Brain microvascular endothelial cell (primary cell): ENCODE measurements at regions not wholly inside any gene's neighbourhood (a gene's known extent, or its start where the extent isn't known, plus 50 kb on each side); places are given as distances from the start of the nearest gene placed in this dataset.

Source experiments
- DNase-seq: peaks from one replicate; pipeline ENCODE4 v3.0.0-alpha.2; 2020
- H3K27ac ChIP-seq: fragments of 250-450 bp; sonication (Bioruptor Pico); 2 replicates; pipeline ENCODE4 v1.5.1; 2020; ENCODE audit warnings: mild to moderate bottlenecking, moderate library complexity
- H3K27me3 ChIP-seq: fragments of 250-450 bp; sonication (Bioruptor Pico); replicated peaks from 2 replicates; pipeline ENCODE4 v1.5.1; 2020; ENCODE audit warnings: mild to moderate bottlenecking
- H3K36me3 ChIP-seq: fragments of 250-450 bp; sonication (Bioruptor Pico); replicated peaks from 2 replicates; pipeline ENCODE4 v1.5.1; 2020; ENCODE audit warnings: mild to moderate bottlenecking
- H3K4me3 ChIP-seq: 2 replicates; pipeline ENCODE4 v1.5.1; 2011; ENCODE audit warnings: low read depth, mild to moderate bottlenecking, control low read depth, low read length, moderate library complexity
- in situ Hi-C: cut with HindIII; loops from 2 replicates; pipeline ENCODE4 v1.10.0; 2017; ENCODE audit warnings: low sequenced_read_pairs, low pct_ligation_motif_present
- TF ChIP-seq, protein P1 (sequence below): IDR thresholded peaks from 2 replicates; pipeline ENCODE4 v1.5.1; 2011; ENCODE audit warnings: low read depth, mild to moderate bottlenecking, moderate library complexity, low read length, control low read depth, inconsistent platforms; ENCODE audit errors: missing control alignments

DNA sequence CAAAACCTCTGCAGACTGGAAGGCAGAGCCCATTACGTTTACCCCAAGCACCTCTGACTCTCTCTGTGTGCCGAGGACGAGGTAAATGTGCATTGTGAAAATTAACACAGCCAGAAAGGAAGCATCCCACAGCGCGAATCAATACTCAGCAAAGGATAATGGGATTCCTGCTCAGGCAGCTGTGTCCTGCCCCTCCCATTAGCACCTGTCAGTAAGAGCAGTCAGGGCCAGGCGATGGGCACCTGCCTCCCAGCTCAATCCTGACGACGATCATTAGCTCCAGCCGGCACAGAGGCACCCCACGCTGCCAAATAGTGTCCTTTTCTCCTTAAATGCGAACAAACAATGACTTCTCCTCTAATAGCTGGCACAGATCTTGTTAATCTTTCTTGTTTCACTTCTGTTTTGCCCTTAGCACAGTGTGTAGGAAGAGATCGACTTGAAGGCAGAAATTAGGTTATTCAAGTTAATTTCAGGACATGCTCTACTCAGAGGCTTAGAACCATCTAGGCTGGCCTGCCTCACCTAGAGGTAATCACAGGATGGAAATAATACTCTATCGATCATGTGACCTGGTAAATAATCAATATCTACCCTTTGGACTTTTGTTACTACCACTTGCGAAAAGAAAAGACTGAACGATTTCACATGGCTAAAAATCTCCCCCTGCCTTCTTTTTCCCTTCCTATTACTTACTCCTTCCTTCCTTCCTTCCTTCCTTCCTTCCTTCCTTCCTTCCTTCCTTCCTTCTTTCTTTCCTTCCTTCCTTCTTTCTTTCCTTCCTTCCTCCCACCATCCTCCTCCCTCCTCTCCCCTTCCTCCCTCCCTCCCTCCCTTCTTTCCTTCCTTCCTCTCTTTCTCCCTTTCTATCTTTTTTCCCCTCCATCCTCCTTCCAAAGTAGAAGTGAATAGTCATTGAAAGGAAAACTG is 487.9 kb upstream of the ID2 start:
- no peaks in the 10 kb centered on the region for H3K36me3 ChIP-seq
- DNase-seq: no peak
- H3K4me3 ChIP-seq: no peak overlapping the region
- in situ Hi-C loops: no loop called here
- TF ChIP-seq, protein P1, sequence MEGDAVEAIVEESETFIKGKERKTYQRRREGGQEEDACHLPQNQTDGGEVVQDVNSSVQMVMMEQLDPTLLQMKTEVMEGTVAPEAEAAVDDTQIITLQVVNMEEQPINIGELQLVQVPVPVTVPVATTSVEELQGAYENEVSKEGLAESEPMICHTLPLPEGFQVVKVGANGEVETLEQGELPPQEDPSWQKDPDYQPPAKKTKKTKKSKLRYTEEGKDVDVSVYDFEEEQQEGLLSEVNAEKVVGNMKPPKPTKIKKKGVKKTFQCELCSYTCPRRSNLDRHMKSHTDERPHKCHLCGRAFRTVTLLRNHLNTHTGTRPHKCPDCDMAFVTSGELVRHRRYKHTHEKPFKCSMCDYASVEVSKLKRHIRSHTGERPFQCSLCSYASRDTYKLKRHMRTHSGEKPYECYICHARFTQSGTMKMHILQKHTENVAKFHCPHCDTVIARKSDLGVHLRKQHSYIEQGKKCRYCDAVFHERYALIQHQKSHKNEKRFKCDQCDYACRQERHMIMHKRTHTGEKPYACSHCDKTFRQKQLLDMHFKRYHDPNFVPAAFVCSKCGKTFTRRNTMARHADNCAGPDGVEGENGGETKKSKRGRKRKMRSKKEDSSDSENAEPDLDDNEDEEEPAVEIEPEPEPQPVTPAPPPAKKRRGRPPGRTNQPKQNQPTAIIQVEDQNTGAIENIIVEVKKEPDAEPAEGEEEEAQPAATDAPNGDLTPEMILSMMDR: no peak
- H3K27ac ChIP-seq: no peak overlapping the region
- no peaks in the 10 kb centered on the region for H3K27me3 ChIP-seq

DNA sequence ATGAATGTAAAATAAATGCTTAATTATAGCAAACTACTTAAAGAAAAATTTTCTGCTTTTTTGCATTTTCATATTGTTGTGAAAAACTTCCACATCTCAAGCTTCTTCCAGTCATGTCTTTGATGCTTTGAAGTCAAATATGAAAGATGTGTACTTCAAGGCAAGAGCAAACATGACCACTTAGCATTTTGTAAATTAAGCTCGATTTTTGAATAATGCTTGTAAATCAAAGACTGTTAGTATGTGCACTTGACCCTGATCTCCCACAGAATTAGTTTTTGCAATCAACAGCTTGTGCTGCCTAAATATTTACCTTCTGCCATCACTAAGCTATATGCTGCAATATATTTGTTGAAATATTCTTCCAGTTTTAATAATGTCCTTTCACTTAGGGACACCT is 486.1 kb upstream of the ID2 start:
- no peak for DNase-seq
- no peak overlapping the region for H3K27ac ChIP-seq
- no peaks in the 10 kb centered on the region for H3K27me3 ChIP-seq
- TF ChIP-seq, protein P1: no peak
- in situ Hi-C loops: no loop called here
- no peaks in the 10 kb centered on the region for H3K36me3 ChIP-seq
- no peak overlapping the region for H3K4me3 ChIP-seq

DNA sequence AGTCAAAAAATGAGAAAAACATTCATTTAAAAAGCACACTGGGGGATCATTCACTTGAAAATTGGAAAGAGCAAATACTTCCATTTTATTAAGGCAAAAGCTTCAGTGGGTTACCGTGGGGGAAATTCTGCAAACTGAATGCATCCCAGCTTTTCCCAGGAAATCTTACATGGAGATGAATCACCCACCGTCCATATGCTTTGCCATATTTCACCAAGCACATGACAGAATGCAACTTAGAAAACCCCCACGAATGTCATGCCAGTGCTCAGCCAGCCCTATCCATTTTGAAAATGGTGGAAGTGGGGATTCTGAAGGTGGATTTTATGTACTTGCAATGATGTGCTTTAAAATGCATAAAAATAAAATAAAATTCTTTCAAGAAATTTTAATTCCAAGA is 485.5 kb upstream of the ID2 start:
- no peak for DNase-seq
- no peaks in the 10 kb centered on the region for H3K27me3 ChIP-seq
- H3K27ac ChIP-seq: no peak overlapping the region
- no peak overlapping the region for H3K4me3 ChIP-seq
- TF ChIP-seq, protein P1: no peak
- H3K36me3 ChIP-seq: no peaks in the 10 kb centered on the region
- in situ Hi-C loops: no loop called here

DNA sequence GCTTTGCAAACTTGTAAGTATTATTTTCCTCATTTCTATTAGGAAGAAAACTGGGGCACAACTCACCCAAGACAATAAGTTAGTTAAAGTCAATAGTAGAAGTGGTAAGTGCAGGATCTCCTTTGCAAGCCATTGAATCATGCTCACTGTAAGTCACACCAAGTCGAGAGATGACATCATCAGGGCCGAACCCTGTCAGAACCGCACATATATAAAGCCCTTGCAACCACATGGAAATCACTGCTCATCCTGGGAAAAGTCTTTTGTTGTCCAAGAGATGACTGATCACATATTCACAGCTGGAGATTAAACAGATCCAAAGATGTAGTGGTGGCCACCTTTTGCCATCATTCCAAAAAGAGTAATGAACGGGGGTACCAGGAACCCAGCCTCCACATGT is 484.8 kb upstream of the ID2 start:
- in situ Hi-C loops: no loop called here
- no peak overlapping the region for H3K27ac ChIP-seq
- TF ChIP-seq, protein P1: no peak
- no peaks in the 10 kb centered on the region for H3K27me3 ChIP-seq
- DNase-seq: peak; percentile 17
- H3K36me3 ChIP-seq: no peaks in the 10 kb centered on the region
- H3K4me3 ChIP-seq: no peak overlapping the region

DNA sequence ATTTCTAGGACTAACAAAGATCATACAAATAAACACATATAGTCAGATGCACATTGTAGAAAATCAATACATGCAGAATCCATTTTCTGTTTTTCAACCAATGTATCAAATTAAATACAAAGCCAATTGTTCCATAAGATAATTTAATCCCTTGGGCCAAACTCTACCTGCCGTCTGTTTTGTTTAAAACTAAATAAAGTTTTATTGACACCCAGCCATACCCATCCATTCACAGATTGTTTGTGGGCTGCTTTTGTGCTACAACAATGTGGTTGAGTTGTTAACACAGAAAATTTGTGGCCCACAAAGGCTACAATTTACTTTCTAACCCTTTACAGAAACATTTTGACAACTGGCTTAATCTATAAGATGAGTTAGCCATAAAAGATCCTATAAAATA is 484.0 kb upstream of the ID2 start:
- TF ChIP-seq, protein P1: no peak
- in situ Hi-C loops: no loop called here
- Histone ChIP-seq H3K36me3 (no peaks in the 10 kb centered on the region), H3K4me3 (no peak overlapping the region), H3K27ac (no peak overlapping the region), H3K27me3 (no peaks in the 10 kb centered on the region)
- no peak for DNase-seq
